ENCODE measurements at regions not wholly inside any gene's neighbourhood (a gene's known extent, or its start where the extent isn't known, plus 50 kb on each side); places are given as distances from the start of the nearest gene placed in this dataset.

DNA sequence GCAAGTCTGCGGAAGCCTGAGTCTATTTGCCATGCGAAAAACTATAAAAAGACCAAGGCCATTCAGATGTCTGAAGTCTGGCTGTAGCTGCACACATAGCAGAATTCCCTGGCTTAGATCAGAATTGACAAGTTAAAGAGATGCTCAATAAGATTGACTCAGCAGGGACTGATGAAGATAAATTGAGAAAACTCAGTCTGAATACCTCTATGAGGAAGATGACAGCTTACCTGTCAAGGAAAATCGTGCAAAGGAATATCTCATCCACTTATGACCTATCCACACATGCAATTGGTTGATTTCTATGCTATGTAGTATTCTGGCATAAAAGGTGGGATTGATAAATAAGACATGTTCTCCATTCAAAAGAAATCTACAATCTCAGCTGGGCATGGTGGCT, 288.6 kb downstream of the BAMBI start:
- TF ChIP-seq, protein P1, sequence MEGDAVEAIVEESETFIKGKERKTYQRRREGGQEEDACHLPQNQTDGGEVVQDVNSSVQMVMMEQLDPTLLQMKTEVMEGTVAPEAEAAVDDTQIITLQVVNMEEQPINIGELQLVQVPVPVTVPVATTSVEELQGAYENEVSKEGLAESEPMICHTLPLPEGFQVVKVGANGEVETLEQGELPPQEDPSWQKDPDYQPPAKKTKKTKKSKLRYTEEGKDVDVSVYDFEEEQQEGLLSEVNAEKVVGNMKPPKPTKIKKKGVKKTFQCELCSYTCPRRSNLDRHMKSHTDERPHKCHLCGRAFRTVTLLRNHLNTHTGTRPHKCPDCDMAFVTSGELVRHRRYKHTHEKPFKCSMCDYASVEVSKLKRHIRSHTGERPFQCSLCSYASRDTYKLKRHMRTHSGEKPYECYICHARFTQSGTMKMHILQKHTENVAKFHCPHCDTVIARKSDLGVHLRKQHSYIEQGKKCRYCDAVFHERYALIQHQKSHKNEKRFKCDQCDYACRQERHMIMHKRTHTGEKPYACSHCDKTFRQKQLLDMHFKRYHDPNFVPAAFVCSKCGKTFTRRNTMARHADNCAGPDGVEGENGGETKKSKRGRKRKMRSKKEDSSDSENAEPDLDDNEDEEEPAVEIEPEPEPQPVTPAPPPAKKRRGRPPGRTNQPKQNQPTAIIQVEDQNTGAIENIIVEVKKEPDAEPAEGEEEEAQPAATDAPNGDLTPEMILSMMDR (IDR thresholded peaks at IDR 0.05) = no peak
- no peak for TF ChIP-seq POLR2A (IDR thresholded peaks at IDR 0.05)
- no peak for TF ChIP-seq EP300 (IDR thresholded peaks at IDR 0.05)
